CD4-positive, alpha-beta memory T cell (primary cell): ENCODE measurements at regions not wholly inside any gene's neighbourhood (a gene's known extent, or its start where the extent isn't known, plus 50 kb on each side); places are given as distances from the start of the nearest gene placed in this dataset.
A peak's percentile ranks its signal among the peaks of the same experiment; 100 is the strongest.

ENCODE experiments used
- CTCF ChIA-PET: fragments of 350-600 bp; sonication (Branson Sonifier 250); formaldehyde crosslinking; loops from one replicate; lab custom pipeline; 2021; ENCODE audit warnings: inconsistent platforms; ENCODE audit not compliant: partially characterized antibody; lab: Charles Lee
- POLR2A ChIA-PET: fragments of 350-600 bp; sonication (Branson Sonifier 250); formaldehyde crosslinking; loops from one replicate; lab custom pipeline; 2021; ENCODE audit not compliant: partially characterized antibody; lab: Charles Lee
- DNase-seq, 5 donors: peaks; one replicate each; pipeline versions ENCODE4 v3.0.0 to v3.0.0-alpha.2; 2020 to 2022; ENCODE audit warnings: mixed read lengths in 1 of 5
- H3K27ac ChIP-seq: one replicate; pipeline ENCODE4 v1.7.0; 2013; ENCODE audit warnings: low read depth, low read length
- H3K27me3 ChIP-seq: 2 replicates; pipeline ENCODE4 v1.7.0; 2013; ENCODE audit warnings: mild to moderate bottlenecking, low read length, moderate library complexity; ENCODE audit not compliant: insufficient read depth
- H3K36me3 ChIP-seq: 2 replicates; pipeline ENCODE4 v1.7.0; 2013; ENCODE audit warnings: mild to moderate bottlenecking, low read length, moderate library complexity; ENCODE audit not compliant: insufficient read depth
- H3K4me1 ChIP-seq: 2 replicates; pipeline ENCODE4 v1.7.0; 2013; ENCODE audit warnings: mild to moderate bottlenecking, low read length, moderate library complexity; ENCODE audit not compliant: insufficient read depth
- H3K4me3 ChIP-seq, 2 donors: one replicate each; pipeline ENCODE4 v1.7.0; 2013; ENCODE audit warnings: low read length in 2 of 2, mild to moderate bottlenecking in 1 of 2
- H3K9me3 ChIP-seq, 2 donors: one replicate each; pipeline ENCODE4 v1.7.0; 2013; ENCODE audit warnings: low read length in 2 of 2, control low read depth in 1 of 2; ENCODE audit not compliant: control insufficient read depth in 1 of 2
- H3K27ac Mint-ChIP-seq, 7 donors: one replicate each; pipeline ENCODE4 v1.8.0; 2020 to 2021; ENCODE audit warnings: mixed read lengths in 7 of 7, mild to moderate bottlenecking in 6 of 7, inconsistent platforms in 3 of 7, moderate library complexity in 3 of 7
- H3K27me3 Mint-ChIP-seq, 2 donors: one replicate each; pipeline ENCODE4 v1.8.0; 2020 to 2021; ENCODE audit warnings: mixed read lengths in 2 of 2
- H3K36me3 Mint-ChIP-seq, 2 donors: one replicate each; pipeline ENCODE4 v1.8.0; 2020 to 2021; ENCODE audit warnings: mixed read lengths in 2 of 2, inconsistent platforms in 1 of 2, mild to moderate bottlenecking in 1 of 2
- H3K4me1 Mint-ChIP-seq, 4 donors: one replicate each; pipeline ENCODE4 v1.8.0; 2020 to 2021; ENCODE audit warnings: mixed read lengths in 4 of 4, mild to moderate bottlenecking in 1 of 4
- H3K4me3 Mint-ChIP-seq, 8 donors: one replicate each; pipeline ENCODE4 v1.8.0; 2020 to 2021; ENCODE audit warnings: mixed read lengths in 8 of 8, mild to moderate bottlenecking in 7 of 8, moderate library complexity in 6 of 8, inconsistent platforms in 3 of 8
- H3K9me3 Mint-ChIP-seq, 8 donors: one replicate each; pipeline ENCODE4 v1.8.0; 2020 to 2021; ENCODE audit warnings: mixed read lengths in 8 of 8, mild to moderate bottlenecking in 5 of 8, inconsistent platforms in 3 of 8, moderate library complexity in 1 of 8
- intact Hi-C: fragments of 100-400 bp; cut with micrococcal nuclease; formaldehyde crosslinking; loops from one replicate; pipeline ENCODE4 v1.15.1; 2023

DNA sequence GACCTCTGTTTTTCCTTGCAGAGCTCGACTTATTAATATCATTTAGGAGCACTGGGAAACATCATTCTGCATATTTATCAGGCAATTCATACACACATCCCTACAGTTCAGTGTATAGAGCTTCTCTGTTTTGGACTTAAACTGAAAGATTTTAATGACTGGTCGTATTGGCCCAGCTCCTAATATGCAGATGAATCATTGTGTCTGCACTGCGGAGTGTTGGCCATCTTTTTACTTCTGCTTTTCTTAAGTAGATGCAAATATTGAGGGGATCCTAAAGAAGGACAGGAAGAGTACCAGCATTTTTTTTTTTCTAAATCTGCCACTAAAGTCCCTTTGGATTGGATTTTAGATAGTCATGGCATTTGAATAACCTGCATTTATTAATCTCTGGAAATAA, 154.8 kb downstream of the BACH1 start:
- Mint-ChIP-seq H3K4me3 (no peak overlapping the region), H3K27me3 (no peaks in the 10 kb centered on the region), H3K9me3 (peaks cover 0 to 8% (median 4%) of the 10 kb centered on the region in 8 donors), H3K4me1 (peaks cover 14 to 44% (median 18%) of the 10 kb centered on the region in 4 donors), H3K27ac (peak overlapping the region in 1 of 7 donors; percentile 9), H3K36me3 (peaks cover 9 to 10% of the 10 kb centered on the region in 2 donors)
- CTCF ChIA-PET, result interaction anchor here (1.6 kb wide), 1 partner anchor 82 kb away, joined by 5 read pairs; no protein-coding TSS in a partner anchor
- DNase-seq, result no peak
- H3K27ac ChIP-seq, result no peak overlapping the region
- no peaks in the 10 kb centered on the region for H3K27me3 ChIP-seq
- H3K4me1 ChIP-seq, result peaks cover 19% of the 10 kb centered on the region
- no peak overlapping the region for H3K4me3 ChIP-seq
- H3K9me3 ChIP-seq, result no peaks in the 10 kb centered on the region
- POLR2A ChIA-PET, result no interaction called here
- intact Hi-C loops, result no loop called here
- H3K36me3 ChIP-seq, result no peaks in the 10 kb centered on the region

DNA sequence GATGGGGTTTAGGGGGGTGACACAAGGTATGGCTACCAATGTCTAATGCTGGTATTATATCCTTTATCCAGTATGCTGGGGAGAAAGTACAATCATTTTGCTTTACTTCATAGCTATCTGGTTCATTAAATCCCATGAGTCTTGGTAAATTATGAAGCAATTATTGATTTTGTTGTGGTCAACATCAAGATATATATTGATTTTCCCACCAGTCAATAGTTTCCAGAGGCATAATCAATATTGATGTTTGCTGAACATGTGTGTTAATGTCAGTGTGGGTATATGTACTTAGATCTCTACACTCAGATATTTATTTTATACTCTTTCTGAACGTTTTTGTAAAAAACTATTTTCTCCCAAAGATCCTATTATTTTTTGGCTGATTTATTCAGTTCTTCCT, 155.5 kb downstream of the BACH1 start:
- Histone ChIP-seq H3K36me3 (no peaks in the 10 kb centered on the region), H3K9me3 (no peaks in the 10 kb centered on the region), H3K27ac (no peak overlapping the region), H3K4me3 (no peak overlapping the region), H3K4me1 (peaks cover 12% of the 10 kb centered on the region), H3K27me3 (no peaks in the 10 kb centered on the region)
- CTCF ChIA-PET, result no interaction called here
- Mint-ChIP-seq H3K9me3 (peaks cover 0 to 2% (median under 1%) of the 10 kb centered on the region in 8 donors), H3K27ac (peak overlapping the region in 2 of 7 donors; percentile 2 to 49), H3K27me3 (no peaks in the 10 kb centered on the region), H3K4me1 (peaks cover 10 to 39% (median 13%) of the 10 kb centered on the region in 4 donors), H3K36me3 (peaks cover 8 to 10% of the 10 kb centered on the region in 2 donors), H3K4me3 (no peak overlapping the region)
- POLR2A ChIA-PET, result no interaction called here
- DNase-seq, result no peak
- intact Hi-C loops, result no loop called here

DNA sequence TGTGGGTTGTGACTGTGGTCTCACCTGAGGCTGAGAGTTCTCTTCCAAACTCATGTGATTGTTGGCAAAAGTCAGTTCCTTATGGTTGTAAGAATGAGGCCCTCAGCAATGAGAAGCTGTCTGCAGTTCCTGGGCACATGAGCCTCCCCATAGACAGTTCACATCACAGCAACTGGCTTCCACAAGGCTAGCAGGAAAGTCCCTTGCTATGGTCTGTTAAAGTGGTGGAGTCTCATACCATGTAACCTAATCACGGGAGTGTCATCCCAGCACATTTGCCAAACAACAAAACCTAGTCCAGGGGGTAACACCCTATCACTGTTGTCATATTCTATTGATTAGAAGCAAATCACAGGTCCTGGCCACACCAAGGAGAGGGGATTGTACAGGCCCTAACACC, 163.8 kb downstream of the BACH1 start:
- DNase-seq, result no peak
- Histone ChIP-seq H3K9me3 (no peaks in the 10 kb centered on the region), H3K4me3 (no peak overlapping the region), H3K27ac (no peak overlapping the region), H3K4me1 (no peaks in the 10 kb centered on the region), H3K36me3 (no peaks in the 10 kb centered on the region), H3K27me3 (no peaks in the 10 kb centered on the region)
- CTCF ChIA-PET, result interaction anchor here (6.0 kb wide), 1 partner anchor 14 kb away, joined by 28 read pairs; no protein-coding TSS in a partner anchor
- no peak overlapping the region for H3K4me3 Mint-ChIP-seq
- H3K27me3 Mint-ChIP-seq, result no peaks in the 10 kb centered on the region
- peaks cover 0 to 7% (median 3%) of the 10 kb centered on the region in 4 donors for H3K4me1 Mint-ChIP-seq
- H3K27ac Mint-ChIP-seq, result peak overlapping the region in 1 of 7 donors; percentile 19
- H3K9me3 Mint-ChIP-seq, result peaks cover 0 to 2% (median 0%) of the 10 kb centered on the region in 8 donors
- intact Hi-C loops, result no loop called here
- POLR2A ChIA-PET, result no interaction called here
- peaks cover 4 to 31% of the 10 kb centered on the region in 2 donors for H3K36me3 Mint-ChIP-seq

DNA sequence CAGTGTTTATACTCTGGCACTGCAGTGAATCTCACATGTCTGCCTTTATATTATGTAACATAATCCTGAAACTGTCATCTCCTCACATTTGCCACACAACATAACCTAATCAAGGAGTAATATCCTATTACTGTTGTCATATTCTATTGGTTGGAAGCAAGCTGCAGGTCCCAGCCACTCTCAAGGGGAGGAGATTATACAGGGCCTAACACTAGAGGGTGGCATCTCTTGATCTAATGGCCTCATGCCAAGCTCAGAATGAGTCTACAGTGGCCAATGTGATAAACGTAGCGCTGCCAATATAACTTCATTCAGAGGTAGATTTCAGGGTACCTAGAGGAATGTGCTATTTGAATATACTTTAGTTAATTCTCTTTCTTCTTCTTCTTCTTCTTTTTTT, 166.8 kb downstream of the BACH1 start:
- intact Hi-C loops, result loop anchor here (2.0 kb wide), 1 partner anchor 21 kb away; no protein-coding TSS in a partner anchor
- H3K27me3 Mint-ChIP-seq, result no peaks in the 10 kb centered on the region
- Histone ChIP-seq H3K9me3 (no peaks in the 10 kb centered on the region), H3K36me3 (no peaks in the 10 kb centered on the region), H3K4me3 (no peak overlapping the region), H3K4me1 (no peaks in the 10 kb centered on the region), H3K27ac (no peak overlapping the region), H3K27me3 (no peaks in the 10 kb centered on the region)
- ChIA-PET POLR2A (no interaction called here), CTCF (interaction anchor here (6.0 kb wide), 1 partner anchor 11 kb away, joined by 28 read pairs; no protein-coding TSS in a partner anchor)
- H3K27ac Mint-ChIP-seq, result no peak overlapping the region
- no peak for DNase-seq
- peaks cover 0 to 2% (median 0%) of the 10 kb centered on the region in 8 donors for H3K9me3 Mint-ChIP-seq
- H3K4me1 Mint-ChIP-seq, result peaks cover 0 to 5% (median 2%) of the 10 kb centered on the region in 4 donors
- H3K4me3 Mint-ChIP-seq, result no peak overlapping the region
- H3K36me3 Mint-ChIP-seq, result peaks cover 3 to 24% of the 10 kb centered on the region in 2 donors

DNA sequence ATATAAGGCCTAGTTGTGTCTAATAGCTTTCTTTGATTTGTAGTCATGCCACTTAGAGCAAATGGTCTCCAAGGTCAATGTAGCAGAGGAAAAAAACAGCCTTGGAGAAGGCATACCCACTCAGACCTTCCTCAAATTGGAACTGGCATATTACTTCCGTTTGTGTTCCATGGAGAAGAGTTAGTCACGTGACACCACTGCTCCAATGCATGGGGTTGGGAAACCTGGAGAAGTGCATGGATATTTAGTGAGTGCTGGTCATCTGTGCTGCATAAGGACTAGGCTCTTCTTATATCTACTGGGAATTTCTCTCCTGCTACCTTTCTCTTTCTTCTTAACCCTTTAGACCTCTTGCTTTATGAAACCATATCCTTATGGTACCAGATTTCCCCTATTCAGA, 167.8 kb downstream of the BACH1 start:
- ChIA-PET CTCF (interaction anchor here (6.0 kb wide), 1 partner anchor 10 kb away, joined by 28 read pairs; no protein-coding TSS in a partner anchor), POLR2A (no interaction called here)
- H3K9me3 ChIP-seq, result no peaks in the 10 kb centered on the region
- intact Hi-C loops, result no loop called here
- no peak overlapping the region for H3K27ac ChIP-seq
- Mint-ChIP-seq H3K27me3 (no peaks in the 10 kb centered on the region), H3K27ac (no peak overlapping the region), H3K9me3 (peaks cover 0 to 2% (median 0%) of the 10 kb centered on the region in 8 donors), H3K4me3 (no peak overlapping the region), H3K4me1 (peaks cover 0 to 6% (median 2%) of the 10 kb centered on the region in 4 donors), H3K36me3 (peaks cover 0 to 18% of the 10 kb centered on the region in 2 donors)
- no peaks in the 10 kb centered on the region for H3K36me3 ChIP-seq
- no peak overlapping the region for H3K4me3 ChIP-seq
- no peak for DNase-seq
- no peaks in the 10 kb centered on the region for H3K4me1 ChIP-seq
- H3K27me3 ChIP-seq, result no peaks in the 10 kb centered on the region

DNA sequence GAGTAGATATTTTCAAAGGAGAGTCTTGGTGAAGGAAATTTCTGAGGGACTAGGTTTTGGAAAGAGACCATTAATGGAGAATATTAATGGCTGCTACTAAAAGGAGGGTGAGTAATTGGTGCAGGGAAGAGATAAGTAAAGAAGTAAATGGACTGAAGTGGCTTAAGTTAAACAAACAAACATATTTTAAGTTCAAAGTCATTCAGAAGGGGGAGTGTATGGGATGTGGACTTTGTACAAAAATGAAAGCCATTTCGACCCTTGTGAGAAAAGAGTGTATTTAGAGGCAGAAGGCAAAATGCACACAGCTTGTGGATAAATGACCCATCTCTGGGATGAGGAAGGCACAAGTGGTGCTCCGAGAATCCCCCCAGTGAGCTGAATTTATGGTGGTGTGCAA, 171.7 kb downstream of the BACH1 start:
- no peak for DNase-seq
- Histone ChIP-seq H3K4me3 (no peak overlapping the region), H3K9me3 (no peaks in the 10 kb centered on the region), H3K27ac (no peak overlapping the region), H3K36me3 (no peaks in the 10 kb centered on the region), H3K4me1 (no peaks in the 10 kb centered on the region), H3K27me3 (no peaks in the 10 kb centered on the region)
- Mint-ChIP-seq H3K4me3 (no peak overlapping the region), H3K36me3 (peaks cover 0 to 23% of the 10 kb centered on the region in 2 donors), H3K9me3 (peaks cover 0 to 2% (median 0%) of the 10 kb centered on the region in 8 donors), H3K4me1 (peaks cover 0 to 8% (median 3%) of the 10 kb centered on the region in 4 donors), H3K27ac (peak overlapping the region in 1 of 7 donors; percentile 13), H3K27me3 (no peaks in the 10 kb centered on the region)
- ChIA-PET CTCF (no interaction called here), POLR2A (no interaction called here)
- intact Hi-C loops, result no loop called here

DNA sequence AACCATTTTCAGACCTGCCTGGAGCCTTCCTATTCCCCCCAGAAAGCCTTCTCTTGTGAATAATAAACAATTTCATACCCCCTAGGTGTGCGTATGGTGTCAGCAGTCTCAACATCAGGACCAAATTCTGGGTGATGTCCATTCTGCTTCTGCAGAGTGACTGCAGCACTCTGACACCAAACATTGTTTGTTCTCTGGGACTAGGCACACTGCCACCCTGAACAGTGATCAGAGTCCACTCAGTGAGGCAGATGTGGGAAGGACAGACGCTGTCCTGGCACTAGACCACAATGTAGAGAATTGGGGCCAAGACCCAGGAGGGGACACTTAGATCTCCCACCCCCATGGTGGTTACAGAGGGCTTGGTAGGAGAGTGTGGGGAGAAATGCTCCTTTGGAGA, 175.1 kb downstream of the BACH1 start:
- Mint-ChIP-seq H3K4me1 (peaks cover 0 to 15% (median 4%) of the 10 kb centered on the region in 4 donors), H3K27ac (no peak overlapping the region), H3K9me3 (peaks cover 0 to 2% (median 0%) of the 10 kb centered on the region in 8 donors), H3K27me3 (no peaks in the 10 kb centered on the region), H3K36me3 (peaks cover 0 to 15% of the 10 kb centered on the region in 2 donors), H3K4me3 (no peak overlapping the region)
- Histone ChIP-seq H3K4me3 (no peak overlapping the region), H3K27me3 (no peaks in the 10 kb centered on the region), H3K36me3 (no peaks in the 10 kb centered on the region), H3K9me3 (no peaks in the 10 kb centered on the region), H3K27ac (no peak overlapping the region), H3K4me1 (no peaks in the 10 kb centered on the region)
- no peak for DNase-seq
- ChIA-PET CTCF (interaction anchor here (7.2 kb wide), 1 partner anchor 24 kb away, joined by 64 read pairs; no protein-coding TSS in a partner anchor), POLR2A (no interaction called here)
- intact Hi-C loops, result no loop called here
